RWPE1 (cell line): ENCODE measurements at regions not wholly inside any gene's neighbourhood (a gene's known extent, or its start where the extent isn't known, plus 50 kb on each side); places are given as distances from the start of the nearest gene placed in this dataset.

Source experiments
- CTCF ChIA-PET: fragments of 350-600 bp; sonication (Branson Sonifier 250); formaldehyde crosslinking; extraction: SDS; loops from one replicate; lab custom pipeline; 2021; lab: Yijun Ruan, JAX
- POLR2A ChIA-PET: fragments of 400-600 bp; formaldehyde crosslinking; extraction: SDS; loops from one replicate; lab custom pipeline; 2020; ENCODE audit warnings: antibody characterized with exemption; ENCODE audit not compliant: low non-redundant PET; lab: Yijun Ruan, JAX
- DNase-seq: peaks from one replicate; pipeline ENCODE4 v3.0.0; 2012; ENCODE audit warnings: low spot score
- H3K27ac ChIP-seq: fragments of 450-650 bp; 2 replicates; pipeline ENCODE4 v1.5.1; 2017
- CTCF ChIP-seq: fragments of 450-650 bp; conservative IDR thresholded peaks from 2 replicates; pipeline ENCODE4 v1.5.1; 2017; ENCODE audit warnings: low read depth, mild to moderate bottlenecking

GRCh38 chr1:208820580-208821212 is 576.5 kb upstream of the PLXNA2 start:
- no peak overlapping the region for H3K27ac ChIP-seq
- ChIA-PET POLR2A (no interaction called here), CTCF (no interaction called here)
- no peak for DNase-seq
- no peak for TF ChIP-seq CTCF

- no peak overlapping the region for H3K27ac ChIP-seq
- no peak for TF ChIP-seq CTCF
- POLR2A ChIA-PET: no interaction called here
- CTCF ChIA-PET: no interaction called here
- no peak for DNase-seq
These were observed 577.8 kb upstream of the PLXNA2 start for GRCh38 chr1:208821939-208822338.

- TF ChIP-seq CTCF: no peak
- no peak overlapping the region for H3K27ac ChIP-seq
- ChIA-PET CTCF (no interaction called here), POLR2A (no interaction called here)
- DNase-seq: no peak
These were observed 581.1 kb upstream of the PLXNA2 start for GRCh38 chr1:208825300-208825699.

- no peak overlapping the region for H3K27ac ChIP-seq
- no peak for TF ChIP-seq CTCF
- DNase-seq: no peak
- POLR2A ChIA-PET: no interaction called here
- CTCF ChIA-PET: no interaction called here
These were observed 585.4 kb upstream of the PLXNA2 start for GRCh38 chr1:208829595-208829994.

GRCh38 chr1:208834381-208835096 is 590.4 kb upstream of the PLXNA2 start:
- CTCF ChIA-PET: no interaction called here

GRCh38 chr1:208835097-208835463 is 590.9 kb upstream of the PLXNA2 start:
- POLR2A ChIA-PET: no interaction called here
- no peak overlapping the region for H3K27ac ChIP-seq
- no peak for DNase-seq
- CTCF ChIA-PET: no interaction called here
- TF ChIP-seq CTCF: no peak

More at GRCh38 chr1:208834381-208835096, 590.4 kb upstream of the PLXNA2 start:
- no peak for DNase-seq
- no peak for TF ChIP-seq CTCF
- POLR2A ChIA-PET: no interaction called here
- H3K27ac ChIP-seq: no peak overlapping the region
